GM12865 (cell line): ENCODE measurements at regions not wholly inside any gene's neighbourhood (a gene's known extent, or its start where the extent isn't known, plus 50 kb on each side); places are given as distances from the start of the nearest gene placed in this dataset.
"Not testable (repeated sequence)": the region's sequence is repeated elsewhere in the genome, so short reads cannot be mapped to it uniquely, and the experiment has no call there.

Experiments
- DNase-seq: peaks from one replicate; pipeline ENCODE4 v3.0.0; 2010; ENCODE audit warnings: low read depth
- H3K4me3 ChIP-seq: 2 replicates; pipeline ENCODE4 v1.5.1; 2011; ENCODE audit warnings: mild to moderate bottlenecking, low read depth, low read length, control low read depth
- TF ChIP-seq, protein P1 (sequence below): IDR thresholded peaks from 2 replicates; pipeline ENCODE4 v1.5.1; 2011; ENCODE audit warnings: low read length, control low read depth, low read depth, inconsistent platforms; ENCODE audit not compliant: insufficient read depth; ENCODE audit errors: missing control alignments

DNA sequence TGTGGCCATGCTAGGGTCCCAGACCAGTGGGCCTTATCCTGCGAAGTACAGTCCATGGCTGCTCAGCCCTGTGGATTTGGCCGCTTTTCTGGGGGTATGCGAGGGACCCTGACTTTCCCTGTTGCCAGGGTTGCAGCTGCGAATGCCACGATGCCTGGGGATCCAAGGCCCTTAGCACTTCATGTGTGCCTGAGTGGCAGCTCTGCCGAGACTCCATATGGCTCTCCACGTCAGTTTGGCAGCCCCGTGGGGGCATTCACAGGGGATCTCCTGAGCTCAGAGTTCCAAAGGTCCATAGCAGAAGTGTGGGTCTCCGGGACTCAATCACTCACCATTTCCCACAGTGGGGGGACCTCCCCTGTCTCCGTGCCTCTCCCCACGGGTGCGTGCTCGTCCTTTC, 319.5 kb downstream of the DOK5 start:
- no peak overlapping the region for H3K4me3 ChIP-seq
- no peak for DNase-seq
- TF ChIP-seq, protein P1, sequence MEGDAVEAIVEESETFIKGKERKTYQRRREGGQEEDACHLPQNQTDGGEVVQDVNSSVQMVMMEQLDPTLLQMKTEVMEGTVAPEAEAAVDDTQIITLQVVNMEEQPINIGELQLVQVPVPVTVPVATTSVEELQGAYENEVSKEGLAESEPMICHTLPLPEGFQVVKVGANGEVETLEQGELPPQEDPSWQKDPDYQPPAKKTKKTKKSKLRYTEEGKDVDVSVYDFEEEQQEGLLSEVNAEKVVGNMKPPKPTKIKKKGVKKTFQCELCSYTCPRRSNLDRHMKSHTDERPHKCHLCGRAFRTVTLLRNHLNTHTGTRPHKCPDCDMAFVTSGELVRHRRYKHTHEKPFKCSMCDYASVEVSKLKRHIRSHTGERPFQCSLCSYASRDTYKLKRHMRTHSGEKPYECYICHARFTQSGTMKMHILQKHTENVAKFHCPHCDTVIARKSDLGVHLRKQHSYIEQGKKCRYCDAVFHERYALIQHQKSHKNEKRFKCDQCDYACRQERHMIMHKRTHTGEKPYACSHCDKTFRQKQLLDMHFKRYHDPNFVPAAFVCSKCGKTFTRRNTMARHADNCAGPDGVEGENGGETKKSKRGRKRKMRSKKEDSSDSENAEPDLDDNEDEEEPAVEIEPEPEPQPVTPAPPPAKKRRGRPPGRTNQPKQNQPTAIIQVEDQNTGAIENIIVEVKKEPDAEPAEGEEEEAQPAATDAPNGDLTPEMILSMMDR, result no peak

DNA sequence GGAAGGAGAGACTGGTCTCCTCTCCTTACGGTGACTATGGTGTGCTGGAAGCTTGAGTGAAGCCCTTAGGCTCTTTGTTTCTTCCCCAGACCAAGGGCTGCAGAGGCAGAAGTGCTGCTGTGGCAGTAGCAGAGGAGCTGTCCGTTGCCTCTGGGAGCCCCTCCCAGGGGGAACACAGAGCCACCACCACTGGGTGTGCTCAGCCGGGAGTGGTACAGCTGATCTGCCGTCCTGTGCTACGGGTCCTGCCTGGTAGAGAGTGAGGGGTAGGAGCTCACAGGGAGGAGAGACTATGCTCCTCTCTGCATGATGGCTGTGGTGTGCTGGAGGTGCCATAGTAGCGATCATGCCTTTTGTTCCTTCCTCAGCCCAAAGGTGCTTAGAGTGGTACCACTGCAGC, 318.7 kb downstream of the DOK5 start:
- TF ChIP-seq, protein P1, result no peak
- no peak for DNase-seq
- no peak overlapping the region for H3K4me3 ChIP-seq

GRCh38 chr20:54793291-54793992, 318.0 kb downstream of the DOK5 start:
- H3K4me3 ChIP-seq, result no peak overlapping the region
- TF ChIP-seq, protein P1, result no peak
- DNase-seq, result no peak

DNA sequence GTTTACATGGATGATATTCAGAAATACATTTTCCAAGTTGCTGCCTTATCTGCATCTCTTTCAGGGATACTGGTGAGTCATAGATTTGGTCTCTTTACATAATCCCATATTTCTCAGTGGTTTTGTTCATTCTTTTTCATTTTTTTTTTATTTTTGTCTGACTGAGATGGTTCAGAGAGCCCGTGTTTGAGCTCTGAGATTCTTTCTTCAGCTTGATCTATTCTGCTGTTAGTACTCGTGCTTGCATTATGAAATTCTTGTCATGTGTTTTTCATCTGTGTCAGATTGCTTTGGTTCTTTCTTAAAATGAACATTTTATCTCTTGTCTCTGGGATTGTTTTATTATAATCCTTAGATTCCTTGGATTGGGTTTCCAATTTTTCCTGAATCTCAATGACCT, 317.3 kb downstream of the DOK5 start:
- TF ChIP-seq, protein P1, result no peak
- no peak for DNase-seq
- H3K4me3 ChIP-seq, result no peak overlapping the region

- not testable (repeated sequence) for DNase-seq, H3K4me3 ChIP-seq
Observed at GRCh38 chr20:54788260-54788659, 312.9 kb downstream of the DOK5 start.

- DNase-seq, H3K4me3 ChIP-seq: not testable (repeated sequence)
Observed at GRCh38 chr20:54782758-54783157, 307.4 kb downstream of the DOK5 start.

- H3K4me3 ChIP-seq, result no peak overlapping the region
- DNase-seq, result no peak
- TF ChIP-seq, protein P1, result no peak
Observed at GRCh38 chr20:54774426-54774825, 299.0 kb downstream of the DOK5 start.

- no peak overlapping the region for H3K4me3 ChIP-seq
- no peak for DNase-seq
- TF ChIP-seq, protein P1, result no peak
Observed at GRCh38 chr20:54773643-54774000, 298.2 kb downstream of the DOK5 start.
